PC-9 (cell line): ENCODE measurements at regions not wholly inside any gene's neighbourhood (a gene's known extent, or its start where the extent isn't known, plus 50 kb on each side); places are given as distances from the start of the nearest gene placed in this dataset.

Experiments used
- EZH2 ChIP-seq: fragments of 200-600 bp; sonication (generic); IDR thresholded peaks from 2 replicates; pipeline ENCODE4 v1.8.0; 2017; ENCODE audit warnings: antibody characterized with exemption, low read depth
- TF ChIP-seq, protein P1 (sequence below): fragments of 200-600 bp; sonication (generic); conservative IDR thresholded peaks from 2 replicates; pipeline ENCODE4 v1.6.1; 2017; ENCODE audit warnings: mixed run types, antibody characterized with exemption, mild to moderate bottlenecking, moderate library complexity

DNA sequence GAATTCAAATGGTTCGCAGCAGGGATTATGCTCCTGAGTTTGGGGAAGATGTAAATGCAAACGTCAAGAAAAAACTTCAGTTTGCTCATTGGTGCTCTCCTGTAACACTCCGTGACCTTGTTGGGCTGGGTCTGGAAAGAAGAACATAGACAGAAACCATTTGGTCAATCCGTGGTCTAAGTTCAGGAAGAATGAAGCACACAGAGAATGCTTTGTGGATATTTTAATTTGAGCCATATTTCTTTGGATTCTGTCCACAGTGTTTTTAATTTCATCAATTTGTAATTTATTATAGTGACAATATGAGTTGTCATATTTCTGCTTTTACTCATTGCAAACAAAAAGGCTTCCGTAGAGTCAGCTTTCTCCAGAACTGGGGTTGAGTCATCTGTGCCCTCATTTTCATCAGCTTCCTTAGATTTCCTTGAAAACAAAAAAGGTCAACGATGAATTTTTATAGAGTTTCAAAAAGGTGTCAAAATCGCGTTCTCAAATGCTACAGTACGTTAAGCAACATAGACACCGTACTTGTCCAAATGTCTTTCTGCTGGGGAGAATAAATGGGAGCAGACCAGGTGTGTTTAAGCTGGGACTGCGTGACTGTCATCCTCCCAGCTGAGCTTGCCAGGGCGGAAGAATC, 606.4 kb downstream of the RNF144A start:
- TF ChIP-seq, protein P1, sequence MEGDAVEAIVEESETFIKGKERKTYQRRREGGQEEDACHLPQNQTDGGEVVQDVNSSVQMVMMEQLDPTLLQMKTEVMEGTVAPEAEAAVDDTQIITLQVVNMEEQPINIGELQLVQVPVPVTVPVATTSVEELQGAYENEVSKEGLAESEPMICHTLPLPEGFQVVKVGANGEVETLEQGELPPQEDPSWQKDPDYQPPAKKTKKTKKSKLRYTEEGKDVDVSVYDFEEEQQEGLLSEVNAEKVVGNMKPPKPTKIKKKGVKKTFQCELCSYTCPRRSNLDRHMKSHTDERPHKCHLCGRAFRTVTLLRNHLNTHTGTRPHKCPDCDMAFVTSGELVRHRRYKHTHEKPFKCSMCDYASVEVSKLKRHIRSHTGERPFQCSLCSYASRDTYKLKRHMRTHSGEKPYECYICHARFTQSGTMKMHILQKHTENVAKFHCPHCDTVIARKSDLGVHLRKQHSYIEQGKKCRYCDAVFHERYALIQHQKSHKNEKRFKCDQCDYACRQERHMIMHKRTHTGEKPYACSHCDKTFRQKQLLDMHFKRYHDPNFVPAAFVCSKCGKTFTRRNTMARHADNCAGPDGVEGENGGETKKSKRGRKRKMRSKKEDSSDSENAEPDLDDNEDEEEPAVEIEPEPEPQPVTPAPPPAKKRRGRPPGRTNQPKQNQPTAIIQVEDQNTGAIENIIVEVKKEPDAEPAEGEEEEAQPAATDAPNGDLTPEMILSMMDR, result no peak
- no peak for TF ChIP-seq EZH2
